Activated CD4-positive, alpha-beta T cell treated with anti-CD3 and anti-CD28 coated beads for 24 hours (primary cell): ENCODE measurements at regions not wholly inside any gene's neighbourhood (a gene's known extent, or its start where the extent isn't known, plus 50 kb on each side); places are given as distances from the start of the nearest gene placed in this dataset.

Experiments used
- DNase-seq, 2 donors: peaks; one replicate each; pipeline ENCODE4 v3.0.0-alpha.2; 2020; ENCODE audit warnings: low read depth in 2 of 2

DNA sequence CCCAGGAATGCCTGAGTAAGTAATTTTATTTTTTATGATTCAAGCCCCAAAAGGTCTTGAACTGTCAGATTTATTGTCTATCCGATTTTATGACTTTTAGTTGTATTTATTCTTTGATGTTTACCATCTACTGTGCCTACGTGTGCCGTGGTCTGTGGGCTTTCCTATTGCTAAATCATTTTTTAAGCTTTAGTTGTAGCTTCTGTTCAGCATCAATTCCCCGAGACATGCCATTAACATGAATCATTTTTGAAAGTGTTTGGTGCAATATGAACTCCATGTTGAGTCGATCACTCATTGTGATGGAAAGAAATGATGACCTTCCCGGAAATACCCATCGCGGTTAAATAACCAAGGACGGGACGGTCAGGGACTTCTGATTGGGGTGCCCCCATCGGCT, 268.7 kb upstream of the THRB start:
- DNase-seq, result no peak

DNA sequence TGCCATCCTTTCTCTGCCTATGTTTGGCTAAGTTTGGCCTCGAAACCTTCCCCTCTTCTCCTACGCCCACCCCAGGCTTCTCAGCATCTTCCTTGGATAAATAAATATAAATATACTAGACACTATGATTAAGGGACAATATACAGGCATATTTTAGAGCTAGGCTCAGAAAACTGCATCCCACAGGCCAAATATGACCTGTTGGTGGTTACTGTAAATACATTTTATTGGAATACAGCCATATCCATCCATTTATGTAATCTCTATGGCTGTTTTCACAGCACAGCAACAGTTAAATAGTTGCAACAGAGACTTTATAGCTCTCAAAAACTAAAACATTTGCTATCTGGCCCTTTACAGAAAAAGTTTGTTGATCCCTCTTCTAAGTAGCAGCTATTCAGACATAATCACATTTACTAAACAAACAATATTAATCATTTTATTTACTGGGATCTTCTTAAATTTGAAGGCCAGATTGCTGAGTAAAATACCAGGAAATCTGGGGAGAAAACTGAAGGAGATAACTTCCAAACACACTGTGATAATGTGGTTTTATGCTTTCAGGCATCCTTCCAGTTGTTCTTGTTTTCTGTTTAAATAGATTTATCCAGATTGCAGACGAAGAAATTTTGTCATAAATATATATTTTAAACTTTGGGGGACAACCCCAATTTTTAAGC, 269.7 kb upstream of the THRB start:
- DNase-seq, result no peak

DNA sequence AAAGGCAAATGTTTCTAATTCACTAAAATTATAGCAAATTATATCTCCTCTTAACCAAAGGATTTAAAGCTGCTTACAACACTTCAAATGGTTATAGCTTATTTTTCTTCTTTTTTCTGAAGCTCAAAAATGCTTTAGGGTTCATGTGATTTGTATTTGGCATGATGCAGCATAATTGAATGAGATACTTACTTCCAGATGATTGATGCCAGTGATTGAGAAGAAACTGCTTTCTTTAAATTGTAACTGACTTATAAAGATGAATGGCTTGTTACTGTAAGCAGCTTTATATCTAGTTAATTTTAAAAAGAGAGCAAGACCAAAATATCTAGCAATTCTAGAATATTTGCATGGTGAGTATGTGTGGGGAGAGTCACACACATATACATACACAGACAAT, 270.7 kb upstream of the THRB start:
- DNase-seq, result no peak

DNA sequence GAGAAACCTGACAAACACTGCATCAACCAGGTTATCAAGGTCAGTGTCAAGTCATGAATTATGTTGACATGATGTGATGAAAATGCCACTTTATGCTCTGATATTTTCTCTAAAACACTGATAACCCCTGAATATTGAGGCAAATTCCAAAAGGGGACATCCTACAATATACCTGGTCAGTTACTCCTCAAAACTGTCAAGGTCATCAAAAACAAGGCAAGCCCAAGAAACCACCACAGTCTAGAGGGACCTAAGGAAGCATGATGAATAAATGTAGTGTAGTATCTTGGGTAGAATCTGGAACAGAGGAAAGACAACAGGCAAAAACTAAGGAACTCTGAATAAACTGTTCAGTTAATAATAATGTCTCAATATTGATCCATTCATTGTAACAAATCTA, 275.3 kb upstream of the THRB start:
- no peak for DNase-seq

GRCh38 chr3:24773798-24774197, 279.1 kb upstream of the THRB start:
- no peak for DNase-seq

DNA sequence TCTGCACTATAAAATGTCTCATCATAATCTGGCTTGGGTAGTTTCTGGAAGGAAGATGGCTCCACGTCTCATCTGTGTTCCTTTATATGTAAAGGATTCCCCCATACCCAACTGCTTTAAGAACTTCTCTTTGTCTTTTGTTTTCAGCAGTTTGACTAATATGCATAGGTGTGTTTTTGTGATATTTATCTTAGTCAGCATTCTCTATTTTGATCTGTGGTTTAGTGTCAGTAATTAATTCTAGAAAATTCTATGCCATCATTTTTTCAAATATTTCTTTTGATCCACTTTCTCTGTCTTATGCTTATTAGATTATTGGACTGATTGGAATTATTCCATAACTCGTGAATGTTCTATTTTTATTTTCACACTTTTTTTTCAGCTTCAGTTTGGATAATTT, 286.3 kb upstream of the THRB start:
- no peak for DNase-seq

GRCh38 chr3:24781454-24781853, 286.8 kb upstream of the THRB start:
- DNase-seq, result no peak

GRCh38 chr3:24793896-24794295, 299.2 kb upstream of the THRB start:
- no peak for DNase-seq

- DNase-seq, result no peak
Measured at GRCh38 chr3:24802614-24803013, 308.0 kb upstream of the THRB start.

DNA sequence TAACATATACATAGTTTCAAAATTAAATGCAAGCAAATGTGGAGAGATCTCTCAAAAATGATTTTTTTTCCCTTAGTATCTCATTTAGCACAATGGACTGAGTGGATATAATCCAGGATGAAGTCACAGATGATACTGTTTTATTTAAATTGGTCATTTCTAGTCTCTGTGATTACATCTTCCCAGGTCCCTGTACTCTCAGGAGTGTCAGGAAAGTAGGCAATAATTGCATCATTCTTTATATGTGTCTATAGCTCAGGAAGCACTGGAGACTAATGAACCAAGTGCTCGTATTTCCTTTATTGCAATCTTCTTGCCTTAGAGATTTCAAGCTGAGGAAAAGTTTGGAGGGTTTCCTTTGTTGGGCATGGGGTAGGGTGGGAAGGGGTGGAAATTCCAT, 309.4 kb upstream of the THRB start:
- no peak for DNase-seq

GRCh38 chr3:24810881-24811280, 316.2 kb upstream of the THRB start:
- no peak for DNase-seq

- DNase-seq, result no peak
Measured at GRCh38 chr3:24812116-24812515, 317.5 kb upstream of the THRB start.

DNA sequence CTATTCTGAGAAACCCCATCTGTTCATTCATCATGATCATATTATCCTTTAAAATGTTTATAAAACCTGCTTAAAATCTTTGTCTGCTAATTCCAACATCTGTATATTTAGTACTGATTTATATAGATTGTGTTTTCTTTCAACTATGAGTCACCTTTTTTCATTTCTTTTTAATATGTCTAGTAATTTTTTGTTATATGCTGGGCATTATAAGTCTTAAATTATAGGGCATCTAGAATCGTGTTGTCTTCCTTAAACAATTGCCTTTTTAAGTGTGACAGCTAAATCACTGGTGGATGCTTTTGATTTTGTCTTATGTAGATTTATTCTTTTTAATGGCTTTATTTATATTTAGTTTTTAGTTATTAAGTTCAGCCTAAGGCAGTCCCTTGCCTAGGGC, 323.4 kb upstream of the THRB start:
- no peak for DNase-seq

GRCh38 chr3:24828011-24828410, 333.4 kb upstream of the THRB start:
- DNase-seq, result no peak

DNA sequence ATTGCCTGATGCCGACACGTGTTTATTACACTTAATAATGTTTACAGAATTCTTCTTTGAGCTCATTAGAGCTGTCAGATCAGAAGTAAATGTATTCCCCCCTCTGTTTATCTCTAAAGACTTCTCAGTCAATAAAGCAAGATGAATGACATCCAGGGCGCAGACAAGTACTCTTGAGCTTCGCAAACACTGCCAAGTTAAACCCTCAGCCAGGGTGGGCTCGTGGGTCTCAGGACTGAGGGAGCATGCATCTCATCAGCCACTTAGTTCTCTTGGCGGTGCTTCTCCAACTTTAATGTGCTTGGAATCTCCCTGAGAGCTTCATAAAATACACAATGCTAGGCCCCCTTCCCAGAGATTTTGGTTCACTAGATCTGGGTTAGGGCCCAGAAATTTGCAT, 333.9 kb upstream of the THRB start:
- no peak for DNase-seq

- no peak for DNase-seq
Measured at GRCh38 chr3:24829011-24829581, 334.4 kb upstream of the THRB start.

DNA sequence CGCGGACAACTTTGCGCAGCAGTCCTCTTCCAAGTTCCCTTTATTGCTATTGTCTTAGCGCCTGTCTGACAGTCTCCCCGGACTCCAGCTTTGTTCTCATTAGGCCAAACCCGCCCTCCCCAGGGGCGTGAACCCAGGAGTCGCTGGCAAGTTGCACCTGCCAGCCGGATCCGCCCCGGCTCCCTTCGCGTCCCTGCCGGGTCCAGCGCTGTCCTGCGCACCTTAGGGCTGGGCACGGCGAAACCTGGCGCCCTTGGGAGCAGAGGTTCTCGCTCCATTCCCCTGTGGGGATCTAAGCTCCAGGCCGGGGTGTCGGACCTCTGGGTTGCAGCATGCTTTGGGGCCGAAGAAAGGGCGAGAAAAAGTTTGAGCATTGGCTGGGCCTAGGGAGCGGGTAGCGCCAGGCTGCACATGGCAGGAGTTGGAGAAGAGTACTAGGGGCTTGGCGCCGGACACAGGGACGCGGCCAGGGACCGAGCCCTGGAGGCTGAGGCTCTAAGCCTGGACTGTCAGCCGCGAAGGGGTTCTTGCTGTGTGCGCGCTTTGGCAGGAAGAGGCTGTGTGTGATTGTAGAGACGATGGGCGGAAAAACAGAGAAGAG, 335.1 kb upstream of the THRB start:
- no peak for DNase-seq

DNA sequence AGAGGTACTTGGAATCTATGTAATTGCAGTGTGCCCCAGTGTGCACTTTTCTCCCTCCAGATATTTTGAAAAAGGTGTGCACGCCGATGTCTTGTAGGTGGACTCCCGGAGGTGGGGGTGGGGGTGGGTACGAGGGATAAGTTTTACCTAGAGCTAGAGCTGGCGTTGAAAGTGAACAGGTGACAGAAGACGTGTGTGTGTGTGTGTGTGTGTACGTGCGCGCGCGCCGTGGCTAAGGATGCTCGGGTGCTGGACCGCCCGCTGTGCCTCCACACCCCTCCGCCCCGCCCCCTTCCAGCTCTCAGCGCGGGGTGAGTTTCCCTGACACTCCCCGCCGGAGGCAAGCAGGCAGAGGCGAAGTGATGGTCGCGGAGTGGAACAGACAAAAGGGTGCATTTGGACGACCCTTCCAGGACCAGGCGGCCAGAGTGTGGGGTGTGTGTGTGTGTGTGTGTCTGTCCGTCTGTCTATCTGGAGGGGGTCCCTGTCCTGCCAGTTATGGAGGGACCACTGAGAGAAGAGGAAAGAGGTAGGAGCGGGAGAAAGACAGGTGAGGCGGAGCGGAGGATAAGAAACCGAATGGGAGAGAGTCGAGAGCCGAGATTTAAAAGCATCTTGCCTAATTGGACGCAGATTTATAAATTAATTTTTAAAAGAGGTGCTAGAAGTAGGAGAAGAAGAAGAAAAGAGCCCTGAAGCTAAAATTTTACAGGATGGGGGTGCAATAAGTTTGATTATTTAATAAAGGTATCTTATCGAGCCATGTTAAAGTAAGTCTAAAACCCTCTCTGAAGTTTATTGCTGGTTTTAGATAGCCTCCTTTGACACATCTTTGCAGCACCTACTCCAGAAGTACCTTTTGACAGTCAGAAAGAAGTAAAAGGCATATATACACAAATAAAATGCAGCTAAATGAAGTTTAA, 335.8 kb upstream of the THRB start:
- no peak for DNase-seq

DNA sequence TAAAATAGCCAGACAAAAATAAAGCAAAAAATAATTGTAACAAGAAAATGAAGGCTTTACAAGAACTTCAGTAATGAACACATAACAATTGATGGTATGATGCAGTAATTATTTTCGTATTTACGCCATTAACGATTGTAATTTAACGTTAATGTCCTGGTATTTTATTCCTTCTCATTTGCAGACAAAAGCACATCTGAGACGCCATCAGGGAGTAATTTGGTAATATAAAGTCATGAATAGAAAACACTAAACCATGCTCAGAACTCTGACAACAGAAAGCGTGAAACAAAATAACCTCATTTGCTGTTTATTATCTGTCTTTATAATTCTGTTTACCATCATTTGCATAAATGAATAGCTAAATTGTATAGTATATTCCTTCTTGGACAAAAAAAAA, 336.6 kb upstream of the THRB start:
- no peak for DNase-seq

DNA sequence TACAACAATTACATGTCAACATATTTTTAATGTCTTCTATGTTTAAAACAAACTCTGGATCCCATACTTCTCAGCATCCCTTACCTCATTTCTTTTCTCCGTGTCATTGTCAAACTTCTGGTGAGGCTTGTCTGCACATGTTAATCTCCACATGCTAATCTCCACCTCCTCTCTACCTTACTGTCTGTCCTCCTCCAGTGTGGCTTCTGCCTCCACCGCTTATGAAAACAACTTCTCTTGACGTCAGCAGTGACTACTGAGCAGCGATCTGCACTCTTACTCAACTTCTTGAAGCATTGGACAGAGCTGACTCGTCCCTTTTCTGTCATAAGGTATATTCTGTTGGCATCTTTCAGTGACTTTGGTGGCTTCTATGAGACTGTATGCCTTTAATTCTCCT, 338.2 kb upstream of the THRB start:
- no peak for DNase-seq

- no peak for DNase-seq
Measured at GRCh38 chr3:24834442-24834841, 339.8 kb upstream of the THRB start.

- no peak for DNase-seq
Measured at GRCh38 chr3:24835510-24835909, 340.9 kb upstream of the THRB start.

DNA sequence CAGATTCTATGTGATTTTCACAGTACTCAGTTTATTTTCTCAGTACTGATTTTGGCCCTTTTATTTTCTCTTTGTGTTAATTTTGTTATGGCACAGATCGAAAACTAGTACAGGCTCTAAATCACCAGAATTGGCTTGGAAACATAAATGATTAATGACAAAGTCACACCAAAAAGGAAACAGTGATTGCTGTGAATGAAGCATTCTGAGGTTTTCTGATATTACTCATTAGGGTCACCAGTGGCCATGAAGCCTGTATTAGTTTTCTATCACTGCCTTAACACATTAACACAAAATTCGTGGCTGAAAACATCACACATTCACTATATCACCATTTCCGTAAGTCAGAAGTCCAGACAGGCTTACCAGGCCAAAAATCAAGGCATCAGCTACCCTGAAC, 343.0 kb upstream of the THRB start:
- DNase-seq, result no peak
